Caco-2 (cell line): ENCODE measurements at regions not wholly inside any gene's neighbourhood (a gene's known extent, or its start where the extent isn't known, plus 50 kb on each side); places are given as distances from the start of the nearest gene placed in this dataset.

Experiments
- BruUV-seq: library from RNA; stranded (reverse); fragments of 400-500 nt; replicated peaks from 2 replicates; lab custom pipeline; 2021; lab: Mats Ljungman, UMichigan
- CTCF ChIA-PET: fragments of 300-600 bp; sonication (Branson Sonifier 250); formaldehyde crosslinking; loops from one replicate; lab custom pipeline; 2022; ENCODE audit warnings: antibody characterized with exemption; lab: Charles Lee
- POLR2A ChIA-PET: fragments of 300-600 bp; sonication (Branson Sonifier 250); formaldehyde crosslinking; loops from one replicate; lab custom pipeline; 2022; ENCODE audit warnings: antibody characterized with exemption; lab: Charles Lee
- DNase-seq, 2 experiments: peaks; one replicate each; pipeline versions ENCODE4 v3.0.0 to v3.0.0-alpha.2; 2020 to 2022
- H3K27me3 ChIP-seq: replicated peaks from 2 replicates; pipeline ENCODE4 v1.6.0; 2011; ENCODE audit warnings: low read length; ENCODE audit not compliant: control insufficient read depth, insufficient read depth
- H3K36me3 ChIP-seq: 2 replicates; pipeline ENCODE4 v1.5.1; 2011; ENCODE audit warnings: low read length; ENCODE audit not compliant: control insufficient read depth, insufficient read depth
- H3K4me1 ChIP-seq: fragments of 250-450 bp; sonication (Bioruptor Pico); 2 replicates; pipeline ENCODE4 v1.5.1; 2020; ENCODE audit warnings: mild to moderate bottlenecking
- H3K4me3 ChIP-seq: 2 replicates; pipeline ENCODE4 v1.5.1; 2011; ENCODE audit warnings: low read depth, mild to moderate bottlenecking, control low read depth, low read length
- H3K9me3 ChIP-seq: fragments of 250-450 bp; sonication (Bioruptor Pico); 2 replicates; pipeline ENCODE4 v1.5.1; 2020; ENCODE audit warnings: mild to moderate bottlenecking, moderate library complexity
- H3K27ac Mint-ChIP-seq: one replicate; pipeline ENCODE4 v1.8.0; 2022; ENCODE audit warnings: mixed read lengths; ENCODE audit not compliant: unreplicated experiment
- H3K27me3 Mint-ChIP-seq: one replicate; pipeline ENCODE4 v1.8.0; 2022; ENCODE audit warnings: mixed read lengths; ENCODE audit not compliant: insufficient read depth, unreplicated experiment
- H3K36me3 Mint-ChIP-seq: one replicate; pipeline ENCODE4 v1.8.0; 2022; ENCODE audit warnings: mild to moderate bottlenecking, mixed read lengths; ENCODE audit not compliant: insufficient read depth, unreplicated experiment
- H3K4me1 Mint-ChIP-seq: one replicate; pipeline ENCODE4 v1.8.0; 2022; ENCODE audit warnings: low read depth, mixed read lengths; ENCODE audit not compliant: unreplicated experiment
- H3K4me3 Mint-ChIP-seq: one replicate; pipeline ENCODE4 v1.8.0; 2022; ENCODE audit warnings: mild to moderate bottlenecking, moderate library complexity, mixed read lengths; ENCODE audit not compliant: unreplicated experiment
- H3K9me3 Mint-ChIP-seq: one replicate; pipeline ENCODE4 v1.8.0; 2022; ENCODE audit warnings: mixed read lengths; ENCODE audit not compliant: unreplicated experiment
- intact Hi-C: fragments of 100-400 bp; cut with micrococcal nuclease; formaldehyde crosslinking; loops from one replicate; pipeline ENCODE4 v1.10.0; 2022; ENCODE audit not compliant: unreplicated experiment
- TF ChIP-seq, protein P1 (sequence below), 2 experiments: fragments of 200-600 bp in 1 of 2; IDR thresholded peaks; 1 replicate in 1 of 2; 2 replicates in 1 of 2; pipeline versions ENCODE4 v1.5.1 to v1.8.0; 2011 to 2022; ENCODE audit warnings: antibody characterized with exemption in 1 of 2, control low read depth in 1 of 2, inconsistent platforms in 1 of 2, low read depth in 1 of 2, low read length in 1 of 2, mild to moderate bottlenecking in 1 of 2, moderate library complexity in 1 of 2; ENCODE audit not compliant: insufficient read depth in 1 of 2, severe bottlenecking in 1 of 2, unreplicated experiment in 1 of 2

GRCh38 chr9:80082213-80082612 lies 510.4 kb downstream of the TLE4 start:
- intact Hi-C loops, result no loop called here
- no peak overlapping the region for H3K27ac Mint-ChIP-seq
- no TSS peak for BruUV-seq
- no peaks in the 10 kb centered on the region for H3K4me1 Mint-ChIP-seq
- TF ChIP-seq, protein P1, sequence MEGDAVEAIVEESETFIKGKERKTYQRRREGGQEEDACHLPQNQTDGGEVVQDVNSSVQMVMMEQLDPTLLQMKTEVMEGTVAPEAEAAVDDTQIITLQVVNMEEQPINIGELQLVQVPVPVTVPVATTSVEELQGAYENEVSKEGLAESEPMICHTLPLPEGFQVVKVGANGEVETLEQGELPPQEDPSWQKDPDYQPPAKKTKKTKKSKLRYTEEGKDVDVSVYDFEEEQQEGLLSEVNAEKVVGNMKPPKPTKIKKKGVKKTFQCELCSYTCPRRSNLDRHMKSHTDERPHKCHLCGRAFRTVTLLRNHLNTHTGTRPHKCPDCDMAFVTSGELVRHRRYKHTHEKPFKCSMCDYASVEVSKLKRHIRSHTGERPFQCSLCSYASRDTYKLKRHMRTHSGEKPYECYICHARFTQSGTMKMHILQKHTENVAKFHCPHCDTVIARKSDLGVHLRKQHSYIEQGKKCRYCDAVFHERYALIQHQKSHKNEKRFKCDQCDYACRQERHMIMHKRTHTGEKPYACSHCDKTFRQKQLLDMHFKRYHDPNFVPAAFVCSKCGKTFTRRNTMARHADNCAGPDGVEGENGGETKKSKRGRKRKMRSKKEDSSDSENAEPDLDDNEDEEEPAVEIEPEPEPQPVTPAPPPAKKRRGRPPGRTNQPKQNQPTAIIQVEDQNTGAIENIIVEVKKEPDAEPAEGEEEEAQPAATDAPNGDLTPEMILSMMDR (IDR thresholded peaks at IDR 0.05; ENCODE audit: insufficient read depth in 1 of 2, low read depth in 1 of 2, low read length in 1 of 2, severe bottlenecking in 1 of 2, unreplicated experiment in 1 of 2), result no peak
- Histone ChIP-seq H3K4me3 (no peak overlapping the region), H3K27me3 (no peaks in the 10 kb centered on the region), H3K36me3 (no peaks in the 10 kb centered on the region), H3K9me3 (no peaks in the 10 kb centered on the region), H3K4me1 (no peaks in the 10 kb centered on the region)
- ChIA-PET POLR2A (no interaction called here), CTCF (no interaction called here)
- H3K36me3 Mint-ChIP-seq, result no peaks in the 10 kb centered on the region
- DNase-seq, result no peak
- no peak overlapping the region for H3K4me3 Mint-ChIP-seq
- H3K9me3 Mint-ChIP-seq, result no peaks in the 10 kb centered on the region
- no peaks in the 10 kb centered on the region for H3K27me3 Mint-ChIP-seq

DNA sequence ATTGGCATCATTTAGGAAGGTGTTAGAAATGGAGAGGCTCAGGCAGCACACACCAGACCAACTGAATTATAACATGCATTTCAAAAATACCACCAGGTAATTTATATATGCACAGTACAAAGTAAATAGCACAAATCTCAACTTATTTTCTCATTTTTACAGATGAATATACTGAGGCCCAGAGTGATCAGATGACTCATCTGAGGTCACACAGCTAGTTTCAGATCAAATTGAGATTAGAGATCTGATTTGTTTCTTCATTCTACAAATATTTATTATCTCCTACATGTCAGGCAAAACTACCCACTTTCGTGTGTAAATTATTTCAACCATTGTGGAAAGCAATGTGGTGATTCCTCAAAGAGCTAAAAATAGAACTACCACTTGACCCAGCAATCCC lies 507.1 kb downstream of the TLE4 start:
- Mint-ChIP-seq H3K4me1 (no peaks in the 10 kb centered on the region), H3K4me3 (no peak overlapping the region), H3K27ac (no peak overlapping the region), H3K9me3 (no peaks in the 10 kb centered on the region), H3K27me3 (no peaks in the 10 kb centered on the region), H3K36me3 (no peaks in the 10 kb centered on the region)
- Histone ChIP-seq H3K4me3 (no peak overlapping the region), H3K4me1 (no peaks in the 10 kb centered on the region), H3K36me3 (no peaks in the 10 kb centered on the region), H3K27me3 (no peaks in the 10 kb centered on the region), H3K9me3 (no peaks in the 10 kb centered on the region)
- ChIA-PET CTCF (no interaction called here), POLR2A (no interaction called here)
- DNase-seq, result no peak
- TF ChIP-seq, protein P1 (IDR thresholded peaks at IDR 0.05; ENCODE audit: insufficient read depth in 1 of 2, low read depth in 1 of 2, low read length in 1 of 2, severe bottlenecking in 1 of 2, unreplicated experiment in 1 of 2), result no peak
- no TSS peak for BruUV-seq
- intact Hi-C loops, result no loop called here

DNA sequence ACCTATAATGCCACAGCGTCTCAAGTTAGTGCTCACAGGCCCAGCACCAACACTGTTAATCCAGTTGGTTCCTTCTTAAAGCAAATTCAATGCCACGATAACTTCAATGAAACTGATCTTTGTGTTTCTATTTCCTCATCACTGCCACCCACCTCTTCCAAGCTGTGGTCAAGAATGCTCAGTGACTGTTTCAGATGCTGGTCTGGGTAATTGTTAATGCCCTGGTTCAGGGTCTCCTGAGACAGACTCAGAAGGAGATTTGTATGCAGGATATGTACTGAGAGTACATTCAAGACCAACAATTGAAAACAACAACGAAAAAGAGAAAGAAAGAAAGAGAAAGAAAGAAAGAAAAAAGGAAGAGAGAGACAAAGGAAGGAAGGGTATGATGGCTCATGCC lies 505.3 kb downstream of the TLE4 start:
- Histone ChIP-seq H3K9me3 (no peaks in the 10 kb centered on the region), H3K36me3 (no peaks in the 10 kb centered on the region), H3K27me3 (no peaks in the 10 kb centered on the region), H3K4me1 (no peaks in the 10 kb centered on the region), H3K4me3 (no peak overlapping the region)
- TF ChIP-seq, protein P1 (IDR thresholded peaks at IDR 0.05; ENCODE audit: insufficient read depth in 1 of 2, low read depth in 1 of 2, low read length in 1 of 2, severe bottlenecking in 1 of 2, unreplicated experiment in 1 of 2), result no peak
- ChIA-PET POLR2A (no interaction called here), CTCF (no interaction called here)
- BruUV-seq, result no TSS peak
- intact Hi-C loops, result no loop called here
- Mint-ChIP-seq H3K4me3 (no peak overlapping the region), H3K4me1 (no peaks in the 10 kb centered on the region), H3K27ac (no peak overlapping the region), H3K27me3 (no peaks in the 10 kb centered on the region), H3K9me3 (no peaks in the 10 kb centered on the region), H3K36me3 (no peaks in the 10 kb centered on the region)
- no peak for DNase-seq
